Dermis blood vessel endothelial cell (primary cell): ENCODE measurements at regions not wholly inside any gene's neighbourhood (a gene's known extent, or its start where the extent isn't known, plus 50 kb on each side); places are given as distances from the start of the nearest gene placed in this dataset.
"Not testable (repeated sequence)": the region's sequence is repeated elsewhere in the genome, so short reads cannot be mapped to it uniquely, and the experiment has no call there.

Source experiments
- DNase-seq: peaks from one replicate; pipeline ENCODE4 v3.0.0; 2010

DNA sequence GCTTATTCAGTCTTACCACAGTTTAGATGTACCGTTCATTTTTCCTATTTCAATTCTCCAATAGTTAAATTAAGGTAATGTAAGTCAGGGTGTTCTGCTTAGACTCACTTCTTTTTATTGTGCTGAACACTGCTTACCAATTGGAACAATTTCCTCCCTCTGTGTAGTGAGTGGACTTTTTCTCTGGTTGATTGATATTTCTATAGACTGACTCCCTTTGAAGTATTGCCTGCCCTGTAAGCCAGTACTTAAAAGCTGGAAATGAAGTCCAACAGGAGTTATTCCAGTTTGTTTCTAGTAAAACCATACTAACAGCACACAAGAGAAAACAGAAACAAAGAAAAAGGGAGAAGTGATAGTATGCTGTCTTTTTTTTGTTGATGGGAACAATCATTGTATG is 1674.9 kb downstream of the REEP3 start:
- DNase-seq = no peak

GRCh38 chr10:65197935-65198334 is 1676.7 kb downstream of the REEP3 start:
- no peak for DNase-seq

DNA sequence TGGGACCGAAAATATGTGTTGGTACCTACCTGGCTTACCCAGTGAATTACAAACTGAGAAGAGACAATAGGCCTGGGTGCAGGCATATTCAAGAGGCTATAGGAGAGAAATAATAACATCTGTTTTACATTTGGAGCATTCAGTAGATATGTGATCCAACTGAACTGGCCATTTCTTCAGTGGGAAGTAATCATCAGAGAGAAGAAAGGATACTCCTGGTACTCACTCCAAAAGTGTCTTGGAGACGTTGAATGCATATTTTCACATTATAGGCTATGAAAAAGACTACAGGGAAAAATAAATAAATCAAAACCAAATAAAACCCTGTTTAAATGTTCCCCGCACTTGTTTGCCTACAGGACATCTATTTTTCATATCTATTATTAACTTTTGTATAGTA is 1680.3 kb downstream of the REEP3 start:
- DNase-seq = no peak

DNA sequence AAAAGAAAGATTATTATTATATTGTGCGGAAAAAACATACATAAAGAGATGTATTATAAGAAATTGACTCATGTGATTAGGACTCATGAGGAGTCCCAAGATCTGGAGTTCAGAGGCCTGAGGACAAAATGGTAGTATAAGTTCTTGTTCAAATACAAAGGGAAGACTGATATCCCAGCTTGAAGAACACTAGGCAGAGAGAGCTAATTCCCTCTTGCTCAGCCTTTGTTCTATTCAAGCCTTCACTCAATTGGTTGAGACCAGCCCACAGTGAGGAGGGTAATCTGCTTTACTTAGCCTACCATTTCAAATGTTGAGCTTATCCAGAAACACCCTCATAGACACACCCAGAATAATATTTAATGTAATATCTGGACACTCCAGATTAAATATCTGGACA is 1683.8 kb downstream of the REEP3 start:
- no peak for DNase-seq

DNA sequence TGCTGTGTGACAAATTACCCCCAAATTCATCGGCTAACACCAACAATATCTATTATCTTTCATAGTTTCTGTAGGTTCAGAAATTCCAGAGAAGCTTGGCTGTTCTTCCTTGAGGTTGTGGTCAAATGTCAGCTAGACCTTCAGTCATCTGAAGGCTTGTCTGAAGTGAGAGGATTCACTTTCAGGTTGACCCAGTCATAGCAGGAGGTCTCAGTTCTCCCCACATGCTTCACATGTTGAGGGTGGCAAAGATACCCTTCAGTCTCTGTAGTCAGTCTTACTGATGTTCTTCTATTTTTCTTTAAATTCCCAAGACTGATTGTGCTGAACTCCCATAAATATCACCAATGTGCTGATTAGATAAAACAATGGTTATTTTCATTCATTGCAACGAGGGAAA is 1692.0 kb downstream of the REEP3 start:
- DNase-seq = no peak

- DNase-seq = no peak
Observed at GRCh38 chr10:65219444-65219843, 1698.2 kb downstream of the REEP3 start.

GRCh38 chr10:65231148-65231547 is 1694.7 kb upstream of the LRRTM3 start:
- DNase-seq = no peak

GRCh38 chr10:65234261-65234660 is 1691.6 kb upstream of the LRRTM3 start:
- no peak for DNase-seq

DNA sequence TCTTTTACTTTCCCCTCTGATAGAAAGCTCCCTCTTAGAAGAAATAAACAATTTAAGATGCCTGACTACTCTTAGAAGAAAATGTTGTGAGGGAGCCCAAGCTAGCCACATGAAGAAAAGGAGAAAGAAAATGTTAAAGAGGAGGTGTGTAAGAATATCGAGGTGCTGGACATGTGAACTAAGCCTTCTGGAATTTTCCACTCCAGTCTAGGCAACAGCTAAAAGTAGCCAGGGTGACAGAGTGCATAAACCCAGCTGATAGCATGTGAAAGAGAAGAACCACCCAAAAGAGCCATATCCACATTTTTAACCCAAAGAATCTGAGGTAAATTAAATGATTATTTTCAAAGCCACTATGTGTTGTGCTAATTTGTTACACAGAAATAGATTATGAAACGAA is 1690.6 kb upstream of the LRRTM3 start:
- DNase-seq = no peak

GRCh38 chr10:65235846-65236245 is 1690.0 kb upstream of the LRRTM3 start:
- no peak for DNase-seq

DNA sequence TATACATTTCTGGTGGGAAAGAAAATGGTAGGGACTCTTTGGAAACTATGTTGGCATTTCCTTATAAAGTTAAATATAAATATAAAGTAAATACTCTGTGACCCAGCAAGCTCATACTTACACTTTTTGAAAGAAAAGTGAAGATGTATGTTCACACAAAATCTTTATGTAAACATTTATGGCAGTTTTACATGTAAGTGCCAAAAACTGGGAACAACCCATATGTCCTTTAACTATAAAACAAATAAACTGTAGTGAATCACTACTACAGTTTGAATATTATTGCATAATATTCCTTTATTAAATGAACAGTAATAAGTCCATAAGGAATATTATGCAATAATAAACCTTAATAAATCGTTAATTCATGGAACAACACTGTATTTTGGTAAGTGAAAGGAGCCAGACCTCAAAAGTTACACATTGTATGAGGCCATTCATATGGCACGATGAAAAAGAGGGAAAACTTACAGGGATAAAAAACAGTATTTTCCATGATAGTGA is 1660.3 kb upstream of the LRRTM3 start:
- no peak for DNase-seq

- DNase-seq = not testable (repeated sequence)
Observed at GRCh38 chr10:65269551-65269950, 1656.3 kb upstream of the LRRTM3 start.

DNA sequence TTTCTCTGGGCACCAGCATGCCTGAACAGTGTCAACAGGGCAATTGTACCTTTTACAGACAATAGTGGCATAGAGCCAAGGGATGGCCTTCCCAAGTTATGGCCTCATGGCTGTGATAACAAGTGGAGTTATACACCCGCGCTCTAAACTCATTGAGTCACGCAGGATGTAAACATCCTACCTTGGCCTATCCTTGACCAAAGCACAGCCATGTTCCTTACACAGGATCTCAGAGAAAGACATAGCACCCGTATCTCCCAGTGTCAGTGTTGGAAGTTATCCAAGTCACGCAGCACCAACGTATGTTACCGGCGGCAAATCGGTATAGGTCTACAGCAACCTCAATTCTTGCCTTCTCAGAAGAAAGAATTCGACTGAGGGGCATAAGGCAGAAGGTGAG is 1654.9 kb upstream of the LRRTM3 start:
- DNase-seq = no peak

DNA sequence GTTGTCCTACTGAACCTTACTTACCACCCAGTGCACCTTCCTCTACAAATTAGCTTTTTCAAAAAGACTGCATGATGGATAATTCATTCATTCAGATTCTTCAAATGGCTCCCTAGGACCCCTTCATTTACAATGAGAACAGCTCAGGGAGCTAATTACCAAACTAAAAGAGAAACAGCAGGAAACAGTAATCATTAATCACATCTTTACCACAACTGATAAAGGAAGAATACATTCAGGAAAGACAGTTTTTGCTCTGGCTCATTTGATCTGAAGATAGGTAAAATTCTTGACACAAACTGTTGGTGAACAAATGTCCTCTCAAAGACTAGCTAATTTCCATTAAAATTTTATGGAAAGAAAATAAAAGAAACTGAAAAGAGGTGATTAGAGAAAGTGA is 1652.7 kb upstream of the LRRTM3 start:
- no peak for DNase-seq

DNA sequence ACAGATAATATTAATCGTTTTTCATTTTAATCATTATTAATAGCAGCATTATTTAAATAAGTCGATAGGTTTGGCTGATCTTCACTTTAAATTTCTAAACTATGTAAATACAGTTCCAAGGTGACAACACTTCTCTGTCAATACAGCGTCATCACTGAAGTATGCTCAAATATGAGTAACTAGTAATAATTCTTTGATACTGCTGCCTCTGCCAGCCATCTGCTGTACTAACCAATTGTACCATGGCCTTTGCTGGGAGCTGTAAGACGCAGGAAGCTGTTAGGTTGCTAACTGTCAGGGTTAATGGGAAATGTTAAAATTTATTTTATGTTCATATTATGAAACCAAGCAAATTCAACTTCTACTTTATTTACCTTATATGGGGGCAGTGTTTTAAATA is 1650.5 kb upstream of the LRRTM3 start:
- no peak for DNase-seq

GRCh38 chr10:65284495-65285041 is 1641.3 kb upstream of the LRRTM3 start:
- no peak for DNase-seq

DNA sequence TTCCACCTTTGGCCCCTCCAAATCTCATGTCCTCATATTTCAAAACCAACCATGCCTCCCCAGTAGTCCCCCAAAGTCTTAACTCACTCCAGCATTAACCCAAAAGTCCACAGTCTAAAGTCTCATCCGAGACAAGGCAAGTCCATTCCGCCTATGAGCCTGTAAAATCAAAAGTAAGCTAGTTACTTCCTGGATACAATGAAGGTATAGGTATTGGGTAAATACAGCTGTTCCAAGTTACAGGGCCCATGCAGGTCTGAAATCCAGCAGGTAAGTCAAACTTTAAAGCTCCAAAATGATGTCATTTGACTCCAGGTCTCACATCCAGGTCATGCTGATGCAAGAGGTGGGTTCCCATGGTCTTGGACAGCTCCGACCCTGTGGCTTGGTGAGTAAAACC is 1640.1 kb upstream of the LRRTM3 start:
- DNase-seq = not testable (repeated sequence)

- no peak for DNase-seq
Observed at GRCh38 chr10:65291286-65291685, 1634.5 kb upstream of the LRRTM3 start.

DNA sequence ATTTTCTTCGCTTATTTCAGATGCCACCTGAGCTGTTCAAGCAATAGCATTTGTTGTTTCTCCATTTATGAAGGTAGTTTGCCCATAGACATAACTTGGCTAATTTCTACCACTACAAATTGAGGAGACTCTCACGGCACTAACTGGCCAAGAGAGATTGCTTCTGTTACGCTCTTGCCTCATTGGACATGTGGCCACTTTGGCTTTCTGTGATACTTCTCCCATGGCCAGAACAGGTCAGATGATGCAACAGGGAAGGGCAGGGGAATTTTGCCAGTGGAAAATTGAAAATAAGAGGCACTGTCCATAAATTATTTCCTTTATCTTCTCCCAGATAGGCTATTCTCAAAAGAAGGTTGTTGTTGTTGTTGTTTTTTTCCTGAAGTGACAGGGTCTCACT is 1633.3 kb upstream of the LRRTM3 start:
- DNase-seq = no peak

DNA sequence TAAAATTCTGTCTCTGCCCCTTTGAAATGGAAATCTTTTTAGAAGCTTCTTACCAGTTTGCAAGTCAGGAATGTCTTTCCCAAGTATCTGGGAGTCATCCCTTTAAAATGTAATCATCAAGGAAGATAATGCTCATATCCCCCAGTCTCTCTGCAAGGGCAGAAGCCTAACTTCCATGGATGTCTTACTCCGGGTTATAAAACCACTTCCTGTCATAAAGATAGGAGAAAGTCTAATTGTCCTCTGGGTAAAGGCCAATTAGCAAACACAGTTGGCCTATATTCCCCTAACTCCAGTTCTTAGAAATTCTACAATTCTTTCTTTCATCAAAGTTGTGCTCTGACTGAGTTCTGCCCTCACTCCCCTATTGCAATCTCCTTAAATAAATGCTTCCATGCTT is 1631.5 kb upstream of the LRRTM3 start:
- no peak for DNase-seq

GRCh38 chr10:65301181-65301580 is 1624.7 kb upstream of the LRRTM3 start:
- DNase-seq = no peak

DNA sequence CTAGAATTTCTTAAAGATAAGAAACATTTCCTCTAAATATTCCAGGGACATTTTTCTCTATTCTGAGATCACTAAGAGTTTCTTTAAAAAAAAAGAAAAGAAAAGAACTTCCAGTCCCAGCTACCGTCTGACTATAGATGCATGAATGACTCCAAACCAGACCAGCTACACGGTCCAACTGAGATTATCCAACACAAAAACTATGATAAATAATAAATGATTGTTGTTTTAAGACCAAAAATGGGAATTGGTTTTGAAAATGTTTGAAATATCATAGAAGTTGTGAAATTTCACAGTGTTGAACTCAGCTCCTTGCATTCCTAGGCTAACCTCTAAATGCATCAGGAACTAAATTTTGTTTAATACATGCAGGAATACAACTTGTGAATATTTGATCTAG is 1619.6 kb upstream of the LRRTM3 start:
- DNase-seq = no peak

DNA sequence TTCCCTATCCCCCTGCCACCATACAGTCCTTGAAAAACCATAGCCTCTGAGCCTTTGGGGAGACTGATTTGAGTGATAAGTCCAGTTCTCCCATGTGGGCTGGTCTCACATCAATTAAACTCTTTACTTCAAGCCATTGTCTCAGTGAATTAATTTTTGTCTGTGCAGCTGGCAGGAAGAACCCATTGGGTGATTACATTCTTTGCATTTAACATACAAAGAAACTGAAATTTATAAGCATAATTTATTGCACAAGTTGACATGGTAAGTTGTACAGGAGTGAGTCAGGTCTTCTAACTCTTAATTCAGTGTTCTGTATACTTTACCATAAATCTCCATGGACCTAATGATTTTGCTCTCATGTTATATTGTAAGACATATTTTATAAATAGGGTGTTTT is 1613.0 kb upstream of the LRRTM3 start:
- DNase-seq = no peak

DNA sequence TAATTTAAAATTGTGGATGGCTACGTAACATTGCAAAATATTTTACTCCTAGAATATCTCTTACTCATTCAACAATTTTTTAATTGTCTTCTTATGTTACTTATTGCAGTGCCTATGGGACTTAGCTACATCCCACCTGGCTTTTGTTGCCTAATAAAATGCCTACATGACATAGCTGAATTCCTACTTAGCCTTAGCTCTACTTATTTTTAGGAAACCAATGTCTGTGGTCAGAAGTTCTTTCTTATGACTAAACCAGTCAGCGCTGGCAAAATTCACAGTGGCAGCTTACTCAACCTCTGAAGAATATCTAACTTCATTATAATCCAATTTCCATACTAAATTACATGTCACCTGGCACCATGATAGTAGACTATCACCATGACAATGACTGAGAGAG is 1612.4 kb upstream of the LRRTM3 start:
- no peak for DNase-seq

DNA sequence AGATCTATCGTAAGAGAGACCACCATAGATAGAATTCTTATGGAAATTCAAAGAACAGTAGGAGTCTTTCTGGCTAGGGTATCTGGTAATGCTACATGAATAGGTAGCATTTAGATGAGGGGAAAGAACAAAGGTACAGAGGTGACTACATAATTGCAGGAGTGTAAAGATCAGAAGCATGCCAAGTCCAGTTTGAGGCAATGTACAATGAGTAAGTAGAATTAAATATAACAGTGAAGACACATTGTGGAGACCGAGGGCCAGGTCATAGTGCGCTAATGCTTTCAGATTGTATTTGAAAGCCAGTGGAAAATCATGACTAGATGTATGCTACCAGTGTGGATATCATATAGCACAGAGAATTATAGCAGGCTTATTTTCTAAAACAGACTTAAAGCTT is 1611.6 kb upstream of the LRRTM3 start:
- no peak for DNase-seq

- no peak for DNase-seq
Observed at GRCh38 chr10:65319493-65319892, 1606.3 kb upstream of the LRRTM3 start.
